ENCODE measurements at regions not wholly inside any gene's neighbourhood (a gene's known extent, or its start where the extent isn't known, plus 50 kb on each side); places are given as distances from the start of the nearest gene placed in this dataset.
"Not testable (repeated sequence)": the region's sequence is repeated elsewhere in the genome, so short reads cannot be mapped to it uniquely, and the experiment has no call there.

DNA sequence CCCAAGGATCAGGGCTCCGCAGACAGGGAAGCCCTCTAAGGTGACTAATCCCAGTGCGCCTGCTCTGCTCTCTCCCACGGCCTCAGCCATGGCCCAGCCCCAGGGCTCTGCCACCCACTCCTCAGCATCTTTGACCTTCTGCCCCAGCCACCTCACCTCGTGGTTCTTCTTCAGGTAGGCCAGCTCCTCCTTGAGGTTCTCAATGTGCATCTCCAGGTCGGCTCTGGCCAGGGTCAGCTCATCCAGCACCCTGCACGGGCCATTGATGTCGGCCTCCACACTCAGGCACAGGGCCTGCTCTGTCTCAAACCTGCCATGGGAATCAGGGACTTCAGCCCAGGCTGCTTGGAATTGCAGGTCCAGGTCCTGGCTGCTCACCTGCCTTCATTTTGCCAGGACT lies 128.4 kb downstream of the TNFRSF13B start:
- DNase-seq (ENCODE audit: low read depth): not testable (repeated sequence)

DNA sequence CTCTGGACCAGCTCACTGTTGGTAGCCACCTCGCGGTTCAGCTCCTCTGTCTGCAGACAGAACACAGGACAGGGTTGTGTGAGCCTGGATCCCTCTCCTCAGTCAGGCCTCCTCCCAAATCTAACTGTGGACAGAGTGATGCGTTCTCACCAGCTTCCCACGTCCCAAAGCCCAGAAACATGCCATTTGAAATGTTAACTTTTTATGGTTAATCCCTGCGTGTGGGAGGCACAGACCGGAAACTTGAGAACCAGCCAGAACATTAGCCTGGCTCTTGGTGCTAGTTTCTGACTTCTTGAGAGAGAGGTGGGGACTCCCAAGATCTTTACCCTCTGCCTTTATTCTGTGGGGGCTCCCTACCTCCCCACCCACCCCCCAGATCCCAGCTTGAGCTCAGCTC lies 129.6 kb downstream of the TNFRSF13B start:
- DNase-seq (ENCODE audit: low read depth): not testable (repeated sequence)

DNA sequence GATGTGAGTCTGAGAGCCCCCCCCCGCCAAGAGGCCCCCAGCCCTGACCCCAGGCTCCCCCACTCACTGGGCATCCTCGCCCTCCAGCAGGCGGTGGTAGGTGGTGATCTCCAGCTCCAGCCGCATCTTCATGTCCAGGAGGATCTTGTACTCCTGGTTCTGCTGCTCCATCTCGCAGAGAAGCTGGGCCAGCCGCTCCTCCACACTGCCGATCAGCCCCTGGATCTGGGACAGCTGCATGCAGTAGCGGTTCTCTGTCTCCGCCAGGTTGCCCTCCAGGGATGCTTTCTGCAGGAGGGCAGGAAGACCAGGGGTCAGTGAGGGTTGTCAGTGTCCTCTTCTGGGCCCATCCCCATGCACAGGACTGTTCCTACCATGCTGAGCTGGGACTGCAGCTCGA lies 130.0 kb downstream of the TNFRSF13B start:
- DNase-seq (ENCODE audit: low read depth): not testable (repeated sequence)

DNA sequence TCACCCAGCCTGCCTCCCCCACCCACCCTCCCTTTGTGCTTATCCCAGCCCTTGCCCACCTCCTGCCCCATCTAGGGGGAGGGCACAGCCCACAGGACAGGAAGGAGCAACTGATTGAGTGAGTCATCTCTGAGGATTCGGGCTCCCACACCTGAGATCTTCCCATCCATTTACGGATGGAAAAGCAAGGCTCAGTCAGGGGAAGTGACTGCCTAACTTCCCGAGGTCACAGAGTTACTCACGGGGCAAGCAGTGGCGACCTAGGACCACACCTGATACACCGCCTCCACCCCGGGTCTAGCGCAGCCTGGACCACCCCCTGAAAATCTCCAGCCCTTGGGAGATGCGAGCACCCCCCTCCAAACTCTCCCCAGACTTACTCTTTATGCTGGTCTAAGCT lies 131.7 kb downstream of the TNFRSF13B start:
- not testable (repeated sequence) for DNase-seq (ENCODE audit: low read depth)

GRCh38 chr17:16839242-16840175 lies 132.4 kb downstream of the TNFRSF13B start:
- DNase-seq (ENCODE audit: low read depth): not testable (repeated sequence)

DNA sequence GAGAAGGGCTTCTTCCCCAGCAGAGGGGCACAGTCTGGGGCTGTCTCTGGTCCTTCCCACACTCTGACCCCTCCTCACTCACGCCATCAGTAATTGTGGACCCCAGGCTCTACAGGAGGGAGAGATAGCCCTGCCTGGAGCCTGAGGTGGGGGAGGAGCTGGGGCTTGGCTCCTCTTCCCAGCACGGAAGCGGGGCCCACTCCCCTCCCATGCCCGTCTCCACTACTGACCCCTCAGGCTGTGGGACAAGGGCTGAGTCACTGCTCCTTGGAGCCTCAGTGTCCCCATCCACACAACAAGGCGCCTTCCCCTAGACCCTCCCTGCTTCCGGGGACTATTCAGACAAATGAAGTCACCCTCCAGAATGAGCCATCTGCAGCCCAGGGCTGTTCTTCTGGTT lies 133.1 kb downstream of the TNFRSF13B start:
- not testable (repeated sequence) for DNase-seq (ENCODE audit: low read depth)

GRCh38 chr17:16838287-16838686 lies 133.6 kb downstream of the TNFRSF13B start:
- DNase-seq (ENCODE audit: low read depth): not testable (repeated sequence)

GRCh38 chr17:16837468-16838266 lies 134.3 kb downstream of the TNFRSF13B start:
- DNase-seq (ENCODE audit: low read depth): not testable (repeated sequence)

- not testable (repeated sequence) for DNase-seq (ENCODE audit: low read depth)
Measured at GRCh38 chr17:16836315-16836915, 135.5 kb downstream of the TNFRSF13B start.

DNA sequence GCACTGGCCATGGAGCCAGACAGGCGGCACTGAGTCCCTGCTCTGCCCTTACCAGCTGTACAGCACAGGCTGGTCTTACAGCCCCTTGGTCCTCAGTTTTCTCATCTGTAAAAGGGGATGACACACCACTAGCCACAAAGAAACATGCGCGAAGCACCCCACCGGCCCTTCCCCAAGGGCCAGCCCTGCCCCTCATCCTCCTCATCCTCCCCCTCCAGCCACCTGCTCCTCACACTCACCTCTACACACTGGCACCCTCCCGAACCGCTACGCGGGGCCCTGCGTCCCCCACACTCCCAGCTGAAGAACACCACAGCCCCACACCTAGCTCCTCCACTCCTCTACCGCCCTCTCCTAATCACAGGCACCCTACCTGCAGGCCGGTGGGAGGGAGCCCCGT lies 138.4 kb downstream of the TNFRSF13B start:
- DNase-seq (ENCODE audit: low read depth): not testable (repeated sequence)

GRCh38 chr17:16832853-16833252 lies 139.1 kb downstream of the TNFRSF13B start:
- DNase-seq (ENCODE audit: low read depth): not testable (repeated sequence)

- not testable (repeated sequence) for DNase-seq (ENCODE audit: low read depth)
Measured at GRCh38 chr17:16832206-16832605, 139.7 kb downstream of the TNFRSF13B start.

- not testable (repeated sequence) for DNase-seq (ENCODE audit: low read depth)
Measured at GRCh38 chr17:16830770-16831169, 140.7 kb downstream of the CCDC144A start.

DNA sequence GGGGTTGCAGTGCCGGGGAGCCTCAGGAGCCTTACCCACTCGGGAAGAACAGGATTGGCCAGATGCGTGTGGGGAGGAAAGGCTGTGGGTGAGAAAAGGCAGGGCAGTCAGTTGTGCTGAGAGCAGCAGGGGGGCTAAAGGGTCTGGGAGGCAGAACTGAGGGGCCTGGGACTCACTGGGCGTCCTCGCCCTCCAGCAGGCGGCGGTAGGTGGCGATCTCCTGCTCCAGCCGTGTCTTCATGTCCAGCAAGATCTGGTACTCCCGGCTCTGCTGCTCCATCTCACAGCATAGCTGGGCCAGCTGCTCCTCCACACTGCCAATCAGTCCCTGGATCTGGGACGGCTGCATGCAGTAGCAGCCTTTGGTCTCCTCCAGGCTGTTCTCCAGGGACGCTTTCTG lies 140.2 kb downstream of the CCDC144A start:
- not testable (repeated sequence) for DNase-seq (ENCODE audit: low read depth)
